HG03460 (cell line): ENCODE measurements at regions not wholly inside any gene's neighbourhood (a gene's known extent, or its start where the extent isn't known, plus 50 kb on each side); places are given as distances from the start of the nearest gene placed in this dataset.
A peak's percentile ranks its signal among the peaks of the same experiment; 100 is the strongest.
"Not testable (repeated sequence)": the region's sequence is repeated elsewhere in the genome, so short reads cannot be mapped to it uniquely, and the experiment has no call there.

Source experiments
- ATAC-seq: cut with Tn5 transposase; IDR thresholded peaks from one replicate; pipeline ENCODE4 v1.9.1; 2021; ENCODE audit not compliant: unreplicated experiment

- no peak for ATAC-seq
These were observed 74.9 kb downstream of the ALG10 start for GRCh38 chr12:34097213-34097612.

GRCh38 chr12:34105392-34105933, 83.2 kb downstream of the ALG10 start:
- ATAC-seq = no peak

GRCh38 chr12:34106172-34106571, 83.9 kb downstream of the ALG10 start:
- ATAC-seq = no peak

GRCh38 chr12:34107016-34107415, 84.7 kb downstream of the ALG10 start:
- no peak for ATAC-seq

DNA sequence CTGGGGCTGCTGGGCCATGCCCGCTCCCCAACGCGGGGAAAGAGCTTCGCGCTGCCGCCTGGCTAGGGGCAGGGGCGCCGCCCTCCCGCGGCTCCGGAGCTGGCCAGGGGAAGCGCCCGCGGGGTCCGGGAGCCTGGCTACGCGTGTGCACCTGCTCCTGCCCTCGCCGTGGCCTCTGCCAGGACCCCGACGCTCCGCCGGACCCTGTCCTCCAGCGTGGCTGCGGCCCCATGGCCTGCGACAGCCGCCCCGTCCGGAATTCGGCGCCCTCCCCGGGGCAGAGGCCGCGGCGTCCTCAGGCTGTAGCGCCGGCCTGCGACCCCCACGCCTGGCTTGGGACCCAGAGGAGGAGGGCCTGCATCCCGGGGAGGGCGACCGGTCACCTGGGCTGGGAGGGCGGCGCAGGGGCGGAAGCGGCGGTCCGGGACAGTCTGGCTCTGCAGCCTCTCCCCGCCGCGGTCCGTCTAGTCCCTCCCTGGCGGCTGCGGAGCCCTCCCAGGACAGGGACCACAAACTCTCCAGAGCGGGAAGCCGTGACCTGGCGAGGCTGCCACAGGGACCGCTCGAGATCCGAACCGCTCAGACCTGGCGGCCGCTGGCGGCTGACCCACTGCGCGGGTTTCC, 85.6 kb downstream of the ALG10 start:
- no peak for ATAC-seq

DNA sequence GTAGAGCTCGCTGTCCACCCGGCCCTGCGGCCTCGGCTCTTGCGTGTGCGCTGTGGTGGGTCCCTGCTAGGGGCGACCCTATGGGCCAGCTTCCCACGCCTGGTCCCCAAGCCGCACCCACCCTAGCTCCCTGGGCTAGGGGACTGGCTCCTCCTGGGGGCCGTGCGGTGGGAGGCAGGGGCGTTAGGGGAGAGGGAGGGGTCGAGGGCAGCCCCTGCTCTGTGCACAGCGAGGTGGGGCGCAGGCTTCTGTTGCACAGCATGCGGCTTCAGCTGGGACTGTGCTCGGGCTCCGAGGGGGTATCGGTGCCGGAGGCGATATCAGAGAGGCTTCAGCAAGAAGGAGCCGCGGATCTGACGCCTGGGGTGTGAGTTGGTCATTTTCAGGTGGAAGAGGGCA, 86.1 kb downstream of the ALG10 start:
- no peak for ATAC-seq

- ATAC-seq = no peak
These were observed 86.7 kb downstream of the ALG10 start for GRCh38 chr12:34108967-34109366.

- ATAC-seq = no peak
These were observed 87.1 kb downstream of the ALG10 start for GRCh38 chr12:34109390-34109789.

GRCh38 chr12:34109909-34110531, 87.7 kb downstream of the ALG10 start:
- ATAC-seq = not testable (repeated sequence)

DNA sequence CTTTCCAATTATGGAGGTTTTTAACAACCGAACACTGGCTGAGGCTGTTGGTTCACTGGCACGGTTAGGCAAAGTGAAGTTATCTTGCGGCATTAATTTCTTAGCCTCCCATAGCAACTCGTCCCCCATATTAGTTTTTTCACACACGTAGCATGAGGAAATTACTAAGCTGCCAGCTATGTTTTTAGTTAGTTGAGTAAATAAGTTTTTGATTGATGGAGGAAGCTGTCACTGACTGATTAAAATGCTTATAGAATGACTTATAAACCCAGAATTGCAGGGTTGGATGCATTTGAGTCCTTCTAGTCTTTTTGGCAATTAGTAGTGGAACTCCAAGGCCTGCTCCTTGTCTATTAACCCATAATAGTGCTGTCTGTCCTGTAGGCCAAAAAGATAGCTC, 97.1 kb downstream of the ALG10 start:
- ATAC-seq = no peak

GRCh38 chr12:34121360-34121759, 99.1 kb downstream of the ALG10 start:
- no peak for ATAC-seq

- peak; percentile 82 for ATAC-seq
These were observed 100.8 kb downstream of the ALG10 start for GRCh38 chr12:34123092-34123491.

GRCh38 chr12:34124608-34125007, 102.3 kb downstream of the ALG10 start:
- no peak for ATAC-seq

- ATAC-seq = no peak
These were observed 103.9 kb downstream of the ALG10 start for GRCh38 chr12:34126239-34126641.

GRCh38 chr12:34126805-34127204, 104.5 kb downstream of the ALG10 start:
- ATAC-seq = no peak

DNA sequence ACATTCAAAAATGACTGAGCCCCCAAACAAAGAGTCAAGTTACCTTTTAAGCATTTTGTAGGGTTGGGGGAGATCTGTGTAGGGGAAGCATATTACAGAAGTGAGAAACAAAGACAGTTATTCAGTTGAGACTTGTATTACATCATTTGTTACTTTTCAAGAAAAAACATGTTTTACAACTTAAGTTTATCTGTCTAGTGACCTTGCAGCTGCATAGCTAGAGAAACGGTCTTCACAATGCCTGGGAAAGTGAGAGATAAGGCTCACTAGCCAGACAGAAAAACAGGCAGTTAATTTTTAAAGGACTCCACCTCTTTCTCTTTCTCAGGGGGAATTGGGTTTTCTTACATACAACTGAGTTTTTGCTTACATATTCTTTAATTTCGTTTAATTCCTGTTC, 105.1 kb downstream of the ALG10 start:
- ATAC-seq = not testable (repeated sequence)

GRCh38 chr12:34142430-34142829, 120.1 kb downstream of the ALG10 start:
- ATAC-seq = no peak

- no peak for ATAC-seq
These were observed 128.7 kb downstream of the ALG10 start for GRCh38 chr12:34151019-34151418.

- no peak for ATAC-seq
These were observed 141.1 kb downstream of the ALG10 start for GRCh38 chr12:34163443-34163842.

GRCh38 chr12:34166427-34167060, 144.2 kb downstream of the ALG10 start:
- ATAC-seq = no peak

DNA sequence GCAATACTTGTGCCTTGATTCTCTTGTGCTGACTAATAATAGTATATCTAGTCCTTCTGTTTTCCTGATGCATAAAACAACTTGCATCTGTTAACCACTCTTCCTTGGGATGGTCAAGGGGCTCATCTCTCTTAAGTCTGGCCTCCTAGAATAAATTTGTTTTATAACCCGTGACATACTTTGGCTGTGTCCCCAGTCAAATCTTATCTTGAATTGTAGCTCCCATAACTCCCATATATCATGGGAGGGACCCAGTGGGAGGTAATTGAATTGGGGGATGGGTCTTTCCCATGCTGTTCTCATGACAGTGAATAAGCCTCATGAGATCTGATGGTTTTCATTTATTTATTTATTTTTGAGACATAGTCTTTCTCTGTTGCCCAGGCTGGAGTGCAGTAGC, 146.2 kb downstream of the ALG10 start:
- not testable (repeated sequence) for ATAC-seq

DNA sequence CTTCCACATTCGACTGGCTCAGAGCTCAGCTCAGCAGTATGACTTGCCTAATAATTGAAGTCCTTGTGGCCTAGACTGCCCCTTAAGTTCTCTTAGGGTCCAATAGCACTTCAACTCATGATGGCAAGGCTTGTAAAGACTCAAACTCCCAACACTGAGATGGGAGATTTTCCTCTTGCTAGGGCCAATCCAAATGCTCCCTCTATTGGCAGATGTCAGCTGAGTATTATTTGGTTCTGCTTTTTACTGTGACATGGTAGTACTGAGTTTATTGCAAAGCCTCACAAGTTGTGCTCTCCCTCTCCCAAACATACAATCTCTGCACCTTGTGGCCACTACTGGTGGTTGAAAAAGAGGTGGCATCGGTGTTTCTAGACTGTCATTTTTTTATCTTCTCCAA, 164.2 kb downstream of the ALG10 start:
- ATAC-seq = no peak
